H1 (cell line): ENCODE measurements at regions not wholly inside any gene's neighbourhood (a gene's known extent, or its start where the extent isn't known, plus 50 kb on each side); places are given as distances from the start of the nearest gene placed in this dataset.

Source experiments
- RXRA ChIP-seq: IDR thresholded peaks from 2 replicates; pipeline ENCODE4 v1.6.1; 2011; ENCODE audit warnings: low read depth, mild to moderate bottlenecking, low read length, moderate library complexity; ENCODE audit not compliant: insufficient read depth
- SP1 ChIP-seq: IDR thresholded peaks from 2 replicates; pipeline ENCODE4 v1.6.1; 2011; ENCODE audit warnings: low read depth, low read length
- SP4 ChIP-seq: IDR thresholded peaks from 2 replicates; pipeline ENCODE4 v1.6.1; 2012; ENCODE audit warnings: low read length, inconsistent platforms
- TF ChIP-seq, protein P1 (sequence below): fragments of 300-600 bp; sonication (generic); IDR thresholded peaks from 2 replicates; pipeline ENCODE4 v1.7.1; 2012; ENCODE audit warnings: low read length, moderate library complexity, mild to moderate bottlenecking, inconsistent platforms; ENCODE audit not compliant: insufficient replicate concordance

DNA sequence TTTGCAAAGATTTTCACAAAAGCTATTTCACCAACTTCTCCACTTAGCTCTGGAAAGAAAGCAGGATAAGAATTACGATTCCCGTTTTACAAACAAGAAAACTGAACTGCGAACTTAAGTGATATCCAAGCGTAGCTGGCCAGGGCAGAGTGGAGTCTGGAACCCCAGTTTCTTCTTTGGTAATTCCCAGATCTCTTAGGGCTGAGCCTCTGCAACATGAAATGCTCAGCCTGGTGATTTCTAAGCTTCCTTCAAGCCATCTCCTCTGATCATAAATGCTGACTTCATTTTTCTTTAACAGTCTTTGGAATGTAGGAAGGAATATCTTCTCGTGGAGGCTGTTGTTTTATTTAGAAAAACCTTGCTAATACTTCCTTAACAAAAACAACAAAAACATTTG, 620.0 kb downstream of the CCDC171 start (continued):
- TF ChIP-seq, protein P1, sequence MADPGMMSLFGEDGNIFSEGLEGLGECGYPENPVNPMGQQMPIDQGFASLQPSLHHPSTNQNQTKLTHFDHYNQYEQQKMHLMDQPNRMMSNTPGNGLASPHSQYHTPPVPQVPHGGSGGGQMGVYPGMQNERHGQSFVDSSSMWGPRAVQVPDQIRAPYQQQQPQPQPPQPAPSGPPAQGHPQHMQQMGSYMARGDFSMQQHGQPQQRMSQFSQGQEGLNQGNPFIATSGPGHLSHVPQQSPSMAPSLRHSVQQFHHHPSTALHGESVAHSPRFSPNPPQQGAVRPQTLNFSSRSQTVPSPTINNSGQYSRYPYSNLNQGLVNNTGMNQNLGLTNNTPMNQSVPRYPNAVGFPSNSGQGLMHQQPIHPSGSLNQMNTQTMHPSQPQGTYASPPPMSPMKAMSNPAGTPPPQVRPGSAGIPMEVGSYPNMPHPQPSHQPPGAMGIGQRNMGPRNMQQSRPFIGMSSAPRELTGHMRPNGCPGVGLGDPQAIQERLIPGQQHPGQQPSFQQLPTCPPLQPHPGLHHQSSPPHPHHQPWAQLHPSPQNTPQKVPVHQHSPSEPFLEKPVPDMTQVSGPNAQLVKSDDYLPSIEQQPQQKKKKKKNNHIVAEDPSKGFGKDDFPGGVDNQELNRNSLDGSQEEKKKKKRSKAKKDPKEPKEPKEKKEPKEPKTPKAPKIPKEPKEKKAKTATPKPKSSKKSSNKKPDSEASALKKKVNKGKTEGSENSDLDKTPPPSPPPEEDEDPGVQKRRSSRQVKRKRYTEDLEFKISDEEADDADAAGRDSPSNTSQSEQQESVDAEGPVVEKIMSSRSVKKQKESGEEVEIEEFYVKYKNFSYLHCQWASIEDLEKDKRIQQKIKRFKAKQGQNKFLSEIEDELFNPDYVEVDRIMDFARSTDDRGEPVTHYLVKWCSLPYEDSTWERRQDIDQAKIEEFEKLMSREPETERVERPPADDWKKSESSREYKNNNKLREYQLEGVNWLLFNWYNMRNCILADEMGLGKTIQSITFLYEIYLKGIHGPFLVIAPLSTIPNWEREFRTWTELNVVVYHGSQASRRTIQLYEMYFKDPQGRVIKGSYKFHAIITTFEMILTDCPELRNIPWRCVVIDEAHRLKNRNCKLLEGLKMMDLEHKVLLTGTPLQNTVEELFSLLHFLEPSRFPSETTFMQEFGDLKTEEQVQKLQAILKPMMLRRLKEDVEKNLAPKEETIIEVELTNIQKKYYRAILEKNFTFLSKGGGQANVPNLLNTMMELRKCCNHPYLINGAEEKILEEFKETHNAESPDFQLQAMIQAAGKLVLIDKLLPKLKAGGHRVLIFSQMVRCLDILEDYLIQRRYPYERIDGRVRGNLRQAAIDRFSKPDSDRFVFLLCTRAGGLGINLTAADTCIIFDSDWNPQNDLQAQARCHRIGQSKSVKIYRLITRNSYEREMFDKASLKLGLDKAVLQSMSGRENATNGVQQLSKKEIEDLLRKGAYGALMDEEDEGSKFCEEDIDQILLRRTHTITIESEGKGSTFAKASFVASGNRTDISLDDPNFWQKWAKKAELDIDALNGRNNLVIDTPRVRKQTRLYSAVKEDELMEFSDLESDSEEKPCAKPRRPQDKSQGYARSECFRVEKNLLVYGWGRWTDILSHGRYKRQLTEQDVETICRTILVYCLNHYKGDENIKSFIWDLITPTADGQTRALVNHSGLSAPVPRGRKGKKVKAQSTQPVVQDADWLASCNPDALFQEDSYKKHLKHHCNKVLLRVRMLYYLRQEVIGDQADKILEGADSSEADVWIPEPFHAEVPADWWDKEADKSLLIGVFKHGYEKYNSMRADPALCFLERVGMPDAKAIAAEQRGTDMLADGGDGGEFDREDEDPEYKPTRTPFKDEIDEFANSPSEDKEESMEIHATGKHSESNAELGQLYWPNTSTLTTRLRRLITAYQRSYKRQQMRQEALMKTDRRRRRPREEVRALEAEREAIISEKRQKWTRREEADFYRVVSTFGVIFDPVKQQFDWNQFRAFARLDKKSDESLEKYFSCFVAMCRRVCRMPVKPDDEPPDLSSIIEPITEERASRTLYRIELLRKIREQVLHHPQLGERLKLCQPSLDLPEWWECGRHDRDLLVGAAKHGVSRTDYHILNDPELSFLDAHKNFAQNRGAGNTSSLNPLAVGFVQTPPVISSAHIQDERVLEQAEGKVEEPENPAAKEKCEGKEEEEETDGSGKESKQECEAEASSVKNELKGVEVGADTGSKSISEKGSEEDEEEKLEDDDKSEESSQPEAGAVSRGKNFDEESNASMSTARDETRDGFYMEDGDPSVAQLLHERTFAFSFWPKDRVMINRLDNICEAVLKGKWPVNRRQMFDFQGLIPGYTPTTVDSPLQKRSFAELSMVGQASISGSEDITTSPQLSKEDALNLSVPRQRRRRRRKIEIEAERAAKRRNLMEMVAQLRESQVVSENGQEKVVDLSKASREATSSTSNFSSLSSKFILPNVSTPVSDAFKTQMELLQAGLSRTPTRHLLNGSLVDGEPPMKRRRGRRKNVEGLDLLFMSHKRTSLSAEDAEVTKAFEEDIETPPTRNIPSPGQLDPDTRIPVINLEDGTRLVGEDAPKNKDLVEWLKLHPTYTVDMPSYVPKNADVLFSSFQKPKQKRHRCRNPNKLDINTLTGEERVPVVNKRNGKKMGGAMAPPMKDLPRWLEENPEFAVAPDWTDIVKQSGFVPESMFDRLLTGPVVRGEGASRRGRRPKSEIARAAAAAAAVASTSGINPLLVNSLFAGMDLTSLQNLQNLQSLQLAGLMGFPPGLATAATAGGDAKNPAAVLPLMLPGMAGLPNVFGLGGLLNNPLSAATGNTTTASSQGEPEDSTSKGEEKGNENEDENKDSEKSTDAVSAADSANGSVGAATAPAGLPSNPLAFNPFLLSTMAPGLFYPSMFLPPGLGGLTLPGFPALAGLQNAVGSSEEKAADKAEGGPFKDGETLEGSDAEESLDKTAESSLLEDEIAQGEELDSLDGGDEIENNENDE: no peak
- no peak for TF ChIP-seq SP4
- TF ChIP-seq SP1: no peak
- TF ChIP-seq RXRA: no peak
